Adrenal gland (tissue), 5 donors: ENCODE measurements at regions not wholly inside any gene's neighbourhood (a gene's known extent, or its start where the extent isn't known, plus 50 kb on each side); places are given as distances from the start of the nearest gene placed in this dataset.

Source experiments
- CTCF ChIP-seq, 6 experiments: fragments of 450-650 bp in 4 of 6; fragments of 200-600 bp in 2 of 6; sonication (generic) in 1 of 6; IDR thresholded peaks; 1 replicate in 5 of 6; 2 replicates in 1 of 6; pipeline versions ENCODE4 v1.5.1 to v1.8.0; 2016 to 2021; ENCODE audit warnings: antibody characterized with exemption in 6 of 6, mild to moderate bottlenecking in 2 of 6, moderate library complexity in 1 of 6
- POLR2A ChIP-seq, 2 donors: fragments of 450-650 bp; IDR thresholded peaks; one replicate each; pipeline ENCODE4 v1.6.1; 2017; ENCODE audit warnings: antibody characterized with exemption in 2 of 2, mild to moderate bottlenecking in 2 of 2, moderate library complexity in 1 of 2
- donor health status: DM: no; HTN: no; CAD: no.

GRCh38 chr11:92022499-92022898 lies 202.1 kb upstream of the FAT3 start:
- TF ChIP-seq CTCF (IDR thresholded peaks at IDR 0.05): no peak
- no peak for TF ChIP-seq POLR2A (IDR thresholded peaks at IDR 0.05)
